Brain microvascular endothelial cell (primary cell): ENCODE measurements at regions not wholly inside any gene's neighbourhood (a gene's known extent, or its start where the extent isn't known, plus 50 kb on each side); places are given as distances from the start of the nearest gene placed in this dataset.

Experiments used
- DNase-seq: peaks from one replicate; pipeline ENCODE4 v3.0.0-alpha.2; 2020
- H3K27ac ChIP-seq: fragments of 250-450 bp; sonication (Bioruptor Pico); 2 replicates; pipeline ENCODE4 v1.5.1; 2020; ENCODE audit warnings: mild to moderate bottlenecking, moderate library complexity
- H3K27me3 ChIP-seq: fragments of 250-450 bp; sonication (Bioruptor Pico); replicated peaks from 2 replicates; pipeline ENCODE4 v1.5.1; 2020; ENCODE audit warnings: mild to moderate bottlenecking
- H3K36me3 ChIP-seq: fragments of 250-450 bp; sonication (Bioruptor Pico); replicated peaks from 2 replicates; pipeline ENCODE4 v1.5.1; 2020; ENCODE audit warnings: mild to moderate bottlenecking
- H3K4me3 ChIP-seq: 2 replicates; pipeline ENCODE4 v1.5.1; 2011; ENCODE audit warnings: low read depth, mild to moderate bottlenecking, control low read depth, low read length, moderate library complexity
- in situ Hi-C: cut with HindIII; loops from 2 replicates; pipeline ENCODE4 v1.10.0; 2017; ENCODE audit warnings: low sequenced_read_pairs, low pct_ligation_motif_present
- TF ChIP-seq, protein P1 (sequence below): IDR thresholded peaks from 2 replicates; pipeline ENCODE4 v1.5.1; 2011; ENCODE audit warnings: low read depth, mild to moderate bottlenecking, moderate library complexity, low read length, control low read depth, inconsistent platforms; ENCODE audit errors: missing control alignments

DNA sequence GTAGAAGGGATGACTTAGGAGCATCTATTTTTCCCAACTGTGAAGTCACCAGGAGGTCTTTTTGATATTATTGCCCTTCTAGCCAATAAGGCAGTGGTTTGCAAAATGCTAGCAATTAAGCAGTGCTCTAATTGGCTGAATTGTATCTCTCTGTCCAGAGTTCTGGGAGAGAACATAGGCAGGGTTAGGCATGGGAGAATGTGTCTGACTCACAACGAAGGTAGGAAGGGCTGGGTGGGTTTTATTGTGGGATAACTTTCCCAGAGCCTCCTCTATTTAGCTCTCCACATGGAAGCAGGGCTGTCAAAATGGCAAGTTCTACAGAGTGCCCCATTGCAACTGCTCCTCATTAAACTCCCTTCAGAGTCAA is 415.9 kb upstream of the CADM1 start:
- Histone ChIP-seq H3K36me3 (no peaks in the 10 kb centered on the region), H3K4me3 (no peak overlapping the region), H3K27ac (no peak overlapping the region), H3K27me3 (no peaks in the 10 kb centered on the region)
- TF ChIP-seq, protein P1, sequence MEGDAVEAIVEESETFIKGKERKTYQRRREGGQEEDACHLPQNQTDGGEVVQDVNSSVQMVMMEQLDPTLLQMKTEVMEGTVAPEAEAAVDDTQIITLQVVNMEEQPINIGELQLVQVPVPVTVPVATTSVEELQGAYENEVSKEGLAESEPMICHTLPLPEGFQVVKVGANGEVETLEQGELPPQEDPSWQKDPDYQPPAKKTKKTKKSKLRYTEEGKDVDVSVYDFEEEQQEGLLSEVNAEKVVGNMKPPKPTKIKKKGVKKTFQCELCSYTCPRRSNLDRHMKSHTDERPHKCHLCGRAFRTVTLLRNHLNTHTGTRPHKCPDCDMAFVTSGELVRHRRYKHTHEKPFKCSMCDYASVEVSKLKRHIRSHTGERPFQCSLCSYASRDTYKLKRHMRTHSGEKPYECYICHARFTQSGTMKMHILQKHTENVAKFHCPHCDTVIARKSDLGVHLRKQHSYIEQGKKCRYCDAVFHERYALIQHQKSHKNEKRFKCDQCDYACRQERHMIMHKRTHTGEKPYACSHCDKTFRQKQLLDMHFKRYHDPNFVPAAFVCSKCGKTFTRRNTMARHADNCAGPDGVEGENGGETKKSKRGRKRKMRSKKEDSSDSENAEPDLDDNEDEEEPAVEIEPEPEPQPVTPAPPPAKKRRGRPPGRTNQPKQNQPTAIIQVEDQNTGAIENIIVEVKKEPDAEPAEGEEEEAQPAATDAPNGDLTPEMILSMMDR: no peak
- DNase-seq: no peak
- in situ Hi-C loops: no loop called here

GRCh38 chr11:115919341-115920091 is 415.3 kb upstream of the CADM1 start:
- H3K27ac ChIP-seq: no peak overlapping the region
- TF ChIP-seq, protein P1: no peak
- H3K27me3 ChIP-seq: no peaks in the 10 kb centered on the region
- H3K4me3 ChIP-seq: no peak overlapping the region
- in situ Hi-C loops: no loop called here
- DNase-seq: no peak
- no peaks in the 10 kb centered on the region for H3K36me3 ChIP-seq

GRCh38 chr11:115918576-115918975 is 414.4 kb upstream of the CADM1 start:
- DNase-seq: no peak
- Histone ChIP-seq H3K36me3 (no peaks in the 10 kb centered on the region), H3K4me3 (no peak overlapping the region), H3K27ac (no peak overlapping the region), H3K27me3 (no peaks in the 10 kb centered on the region)
- TF ChIP-seq, protein P1: no peak
- in situ Hi-C loops: no loop called here

GRCh38 chr11:115916608-115917007 is 412.4 kb upstream of the CADM1 start:
- no peaks in the 10 kb centered on the region for H3K27me3 ChIP-seq
- no peak for DNase-seq
- TF ChIP-seq, protein P1: no peak
- H3K4me3 ChIP-seq: no peak overlapping the region
- in situ Hi-C loops: no loop called here
- H3K36me3 ChIP-seq: no peaks in the 10 kb centered on the region
- H3K27ac ChIP-seq: no peak overlapping the region

DNA sequence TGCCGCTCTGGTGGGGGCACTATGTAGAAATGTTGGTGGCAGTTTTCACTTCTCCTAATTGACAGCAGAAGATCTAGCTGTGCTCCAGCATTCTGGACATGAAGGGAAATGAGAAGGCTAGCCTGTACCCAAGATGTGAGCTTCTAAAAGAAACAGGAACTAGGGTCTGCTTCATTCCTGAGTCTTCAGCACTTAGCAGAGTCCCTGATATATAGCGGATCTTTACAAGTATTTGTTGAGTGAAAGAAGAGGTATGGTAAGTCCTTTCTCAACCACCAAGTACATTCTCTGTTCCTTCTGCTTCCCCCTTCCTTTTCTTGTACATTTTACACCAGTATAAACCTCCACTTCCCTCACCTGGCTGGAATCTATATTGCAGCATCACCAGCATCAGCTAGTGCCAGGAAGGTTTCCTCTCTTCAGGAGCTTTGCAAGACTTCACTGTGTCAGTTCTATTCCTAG is 408.3 kb upstream of the CADM1 start:
- in situ Hi-C loops: no loop called here
- H3K4me3 ChIP-seq: no peak overlapping the region
- H3K27me3 ChIP-seq: no peaks in the 10 kb centered on the region
- TF ChIP-seq, protein P1: peak; percentile 40
- no peak overlapping the region for H3K27ac ChIP-seq
- H3K36me3 ChIP-seq: no peaks in the 10 kb centered on the region
- DNase-seq: no peak
